ENCODE measurements at regions not wholly inside any gene's neighbourhood (a gene's known extent, or its start where the extent isn't known, plus 50 kb on each side); places are given as distances from the start of the nearest gene placed in this dataset.

DNA sequence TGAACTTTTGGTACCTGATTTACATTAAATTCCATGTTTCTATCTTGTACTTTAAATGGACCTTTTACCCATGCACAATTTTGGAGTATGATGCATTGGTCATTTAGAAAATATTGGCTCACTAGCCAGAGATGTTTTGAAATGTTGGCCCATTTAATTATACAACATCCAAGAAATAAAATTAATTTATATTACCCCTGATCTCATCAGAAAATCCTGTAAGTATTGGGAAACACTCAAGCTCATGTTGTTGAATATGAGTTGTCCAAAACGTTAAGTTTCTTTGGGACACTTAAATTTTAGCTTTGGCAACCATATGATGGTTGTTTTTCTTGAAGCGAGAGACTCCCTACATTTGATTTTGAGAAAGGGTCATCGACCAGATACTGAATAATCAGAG lies 492.7 kb downstream of the RPS24 start:
- FAIRE-seq, result no peak

DNA sequence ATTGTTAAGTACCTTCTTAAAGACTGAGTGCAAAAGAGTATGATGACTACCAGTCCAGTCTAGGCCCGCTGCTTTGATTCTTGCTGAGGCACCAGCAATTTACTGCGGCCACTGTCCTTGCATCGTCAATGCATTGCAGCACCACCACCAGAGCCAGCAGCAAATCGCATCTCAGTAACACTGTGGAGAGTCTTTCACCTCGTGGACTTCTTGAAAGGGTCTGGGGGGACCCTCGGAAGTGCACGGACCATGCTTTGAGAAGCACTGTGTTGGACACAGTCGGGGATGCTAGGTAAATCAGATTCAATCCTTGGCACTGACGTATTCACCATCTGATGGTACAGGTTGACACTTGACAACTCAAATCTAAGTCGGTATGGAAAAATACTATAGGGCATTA lies 493.6 kb downstream of the RPS24 start:
- no peak for FAIRE-seq

DNA sequence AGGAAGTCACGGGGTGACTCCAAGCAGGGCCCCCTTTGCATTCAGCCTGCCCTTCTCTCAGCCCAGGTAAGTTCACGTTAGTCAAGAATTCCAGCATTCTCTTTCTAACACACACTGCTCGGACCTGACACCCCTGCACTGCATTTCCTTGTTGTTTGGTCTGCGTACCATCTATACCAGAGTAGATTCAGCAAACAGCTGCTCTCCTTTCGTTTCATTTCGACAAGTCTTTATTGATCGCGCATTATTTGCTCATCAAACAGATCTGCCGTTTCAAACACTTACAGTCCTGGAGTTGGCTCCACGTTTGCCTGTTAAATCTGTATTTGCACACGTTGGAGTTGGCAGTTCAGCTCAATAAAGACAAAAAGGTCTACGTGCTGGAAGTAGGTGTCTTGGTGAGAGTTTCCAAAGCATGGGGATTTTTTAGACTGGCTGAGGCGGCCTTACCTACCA lies 495.1 kb downstream of the RPS24 start:
- FAIRE-seq, result no peak

DNA sequence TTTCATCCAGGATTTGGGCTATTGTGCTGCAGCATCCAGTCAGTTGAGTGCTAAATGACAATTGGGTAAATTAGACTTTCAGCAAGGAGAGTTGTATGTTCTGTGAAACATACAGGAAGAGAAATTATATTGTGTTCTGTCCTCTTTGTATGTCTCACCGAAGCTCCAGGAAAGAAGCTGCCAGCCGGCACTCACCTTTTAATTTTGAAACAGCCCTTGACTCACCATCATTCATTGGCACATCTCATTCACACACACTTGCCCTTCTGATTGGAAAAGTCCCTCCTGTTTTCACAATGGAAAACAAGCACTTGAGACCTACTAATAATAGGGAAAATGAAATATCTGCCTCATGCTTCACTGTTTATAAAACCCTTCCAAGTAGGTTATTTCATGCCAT lies 495.6 kb downstream of the RPS24 start:
- no peak for FAIRE-seq

DNA sequence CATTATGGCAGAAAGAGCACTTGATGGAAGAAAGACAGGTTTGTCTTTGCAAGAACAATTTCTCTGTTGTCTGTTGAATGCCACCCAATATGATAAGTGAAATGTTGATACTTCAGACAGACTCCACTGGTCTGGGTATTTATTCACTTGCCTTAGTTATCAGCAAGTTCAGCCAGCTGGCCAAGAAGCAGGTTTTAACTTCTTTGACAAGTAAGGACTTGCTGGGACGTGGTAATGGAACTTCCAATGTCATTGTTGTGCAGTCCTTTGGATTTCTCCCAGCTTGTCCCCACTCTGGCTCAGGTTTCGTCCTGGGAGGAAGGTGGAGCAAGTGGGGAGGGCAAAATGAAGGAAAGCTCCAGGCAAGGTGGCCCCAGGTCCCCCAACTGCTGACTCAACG lies 497.4 kb downstream of the RPS24 start:
- FAIRE-seq, result no peak

DNA sequence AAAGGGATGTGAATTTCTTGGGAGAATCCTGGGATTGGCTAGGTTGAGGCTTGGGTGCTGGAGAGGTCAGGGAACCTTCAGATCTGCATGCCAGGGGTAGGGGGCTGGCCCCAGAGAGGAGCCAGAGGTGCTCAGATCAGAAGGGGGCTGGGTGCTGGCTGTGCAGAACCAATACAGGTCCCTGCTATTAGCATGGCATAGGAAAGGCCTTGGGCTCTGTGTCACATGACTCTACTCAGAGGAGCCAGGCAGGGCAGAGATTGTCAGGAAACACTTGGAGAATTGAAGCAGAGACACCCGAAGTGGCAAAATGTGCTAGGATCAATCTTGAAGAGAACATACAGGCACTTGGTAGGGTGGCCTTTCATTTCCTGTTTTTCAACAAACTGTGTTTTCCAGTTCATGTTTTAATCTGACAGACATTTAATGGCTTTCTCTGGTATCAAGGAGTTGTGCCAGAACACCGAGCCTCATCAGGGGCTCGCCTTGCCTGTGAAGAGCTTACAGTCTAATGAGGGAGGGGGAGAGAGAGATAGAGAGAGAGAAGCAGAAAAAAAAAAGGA lies 498.9 kb downstream of the RPS24 start:
- FAIRE-seq, result no peak

DNA sequence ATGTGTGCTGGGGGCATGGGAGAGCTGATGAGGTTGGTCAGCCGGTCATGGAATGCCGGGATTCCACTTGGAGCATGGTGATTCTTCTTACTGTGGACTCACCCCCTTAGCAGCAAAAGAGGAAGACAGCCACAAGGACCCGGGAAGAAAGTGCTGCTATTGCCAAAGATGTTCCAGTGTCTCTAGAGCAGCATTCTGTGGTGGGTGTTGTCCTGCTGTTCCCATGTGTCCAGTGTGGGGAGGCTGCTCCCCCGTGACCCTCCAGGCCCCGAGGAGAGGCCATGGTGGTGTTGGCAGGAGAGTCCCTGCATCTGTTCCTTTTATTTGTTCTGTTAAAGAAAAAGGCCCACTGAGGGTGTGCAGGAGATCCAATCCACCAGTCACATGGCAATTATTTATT lies 499.4 kb downstream of the RPS24 start:
- no peak for FAIRE-seq

DNA sequence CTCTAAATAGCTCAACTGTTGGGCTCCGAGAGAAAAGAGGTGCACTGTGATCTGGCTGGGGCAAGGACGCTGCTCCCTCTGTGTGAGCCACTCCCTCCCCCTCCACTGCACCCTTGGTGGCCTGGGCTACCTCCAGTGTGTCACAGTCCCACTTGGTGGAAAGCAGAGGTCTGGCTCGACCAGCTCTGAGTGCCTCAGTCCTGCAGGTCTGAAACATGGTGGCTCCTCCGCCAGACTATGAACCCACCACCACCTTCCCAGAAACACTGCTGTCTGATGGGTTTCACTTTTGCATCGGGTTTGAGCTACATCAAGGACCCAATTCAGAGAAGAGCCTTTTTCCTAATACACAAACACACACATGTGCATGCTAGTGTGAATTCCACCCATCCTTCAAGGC lies 500.1 kb downstream of the RPS24 start:
- no peak for FAIRE-seq

DNA sequence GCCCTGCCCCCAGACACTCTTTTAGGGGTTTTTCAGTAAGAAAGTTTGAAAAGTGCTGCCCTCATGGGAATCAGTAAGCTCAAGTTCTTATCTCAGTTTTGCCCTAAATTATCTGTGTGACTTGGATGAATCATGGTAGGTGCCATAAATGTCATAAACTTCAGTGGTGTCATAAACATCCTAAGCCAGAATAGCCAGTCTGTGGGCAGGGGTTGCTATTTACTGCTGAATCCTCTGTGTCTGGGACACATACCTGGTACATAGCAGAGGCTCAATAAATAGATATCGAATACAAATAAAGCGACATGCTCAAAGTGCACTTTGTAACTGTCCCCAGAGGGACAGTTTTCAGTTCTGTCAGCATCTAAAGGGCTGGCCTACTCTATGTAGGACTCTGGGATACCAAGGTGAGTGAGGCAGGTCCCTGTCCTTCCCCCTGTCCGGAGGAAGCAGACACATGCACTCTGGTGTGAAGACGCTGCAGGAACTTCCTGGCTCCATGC lies 502.1 kb downstream of the RPS24 start:
- no peak for FAIRE-seq

DNA sequence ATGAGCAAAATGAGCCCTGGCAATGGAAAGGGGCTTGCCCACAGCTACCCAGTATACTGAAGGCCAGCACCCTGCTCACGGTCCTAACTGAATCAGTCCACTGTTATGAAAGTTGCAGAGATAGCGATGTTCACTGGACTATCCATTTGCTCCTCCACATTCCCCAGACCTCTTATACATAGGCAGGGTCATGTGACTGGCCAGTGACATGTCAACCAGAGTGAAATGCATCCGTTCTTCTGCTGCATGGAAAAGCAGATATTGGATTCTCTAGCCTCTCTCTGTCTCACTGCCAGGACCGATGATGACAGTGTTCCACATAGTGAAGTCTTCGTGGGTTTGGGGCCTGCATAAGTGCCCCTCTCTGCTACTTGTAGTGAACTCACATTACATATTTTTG lies 503.4 kb downstream of the RPS24 start:
- FAIRE-seq, result no peak

DNA sequence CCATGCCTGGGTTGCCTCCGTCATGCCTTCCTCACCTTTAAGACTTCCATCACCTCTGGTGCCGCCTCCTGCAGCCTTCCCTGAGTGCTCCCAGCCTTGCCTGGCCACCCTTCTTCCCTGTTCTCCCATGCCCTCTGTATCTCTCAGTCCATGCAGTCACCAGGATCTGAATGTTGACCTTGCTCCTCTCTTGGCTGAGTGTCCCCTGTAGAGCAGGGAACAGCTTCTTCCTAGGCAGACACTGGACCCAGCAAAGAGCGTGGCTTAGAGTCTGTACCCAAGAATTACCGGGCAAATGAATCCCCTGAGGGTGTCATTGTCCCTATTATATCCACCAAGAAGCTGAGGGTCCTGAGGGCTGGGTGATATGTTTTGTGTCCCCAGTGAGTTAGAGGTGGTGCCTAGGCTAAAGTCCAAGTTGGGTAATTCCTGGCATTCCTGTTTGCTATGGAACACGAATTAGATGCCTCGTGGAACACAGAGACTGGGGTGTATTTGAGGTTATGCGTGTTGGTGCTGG lies 505.6 kb downstream of the RPS24 start:
- FAIRE-seq, result no peak

DNA sequence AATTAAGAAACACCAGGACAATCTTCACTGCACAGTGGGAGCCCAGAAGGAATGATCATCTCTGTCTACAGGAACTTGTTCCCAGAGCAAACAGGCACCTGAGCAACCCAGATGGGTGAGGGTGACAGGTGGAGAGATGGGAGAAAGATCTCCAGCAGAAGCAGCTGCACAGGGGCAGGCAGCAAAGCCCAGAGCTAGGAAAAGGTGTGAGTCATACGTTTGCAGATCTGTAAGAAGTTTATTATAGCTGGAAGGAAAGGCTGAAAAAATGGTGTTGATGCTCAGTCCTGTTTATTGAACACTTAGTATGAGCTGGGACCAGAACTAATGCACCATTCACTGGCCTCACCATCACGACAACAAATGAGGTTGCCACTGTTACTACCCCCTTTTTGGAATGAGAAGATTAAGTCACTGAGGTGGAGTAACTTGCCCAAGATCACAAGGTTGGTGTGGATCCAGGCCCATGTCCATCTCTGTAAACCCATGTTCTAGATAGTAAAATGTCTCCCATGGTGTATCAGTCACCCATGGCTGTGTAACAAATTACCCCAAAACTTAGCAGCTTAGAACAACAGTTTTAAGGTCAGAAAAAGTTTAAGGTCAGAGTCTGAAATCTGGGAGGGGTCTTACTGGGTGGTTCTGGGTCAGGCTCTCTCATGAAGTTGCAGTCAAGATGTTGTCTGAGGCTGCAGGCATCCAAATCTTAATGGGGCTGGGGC lies 506.9 kb downstream of the RPS24 start:
- no peak for FAIRE-seq

DNA sequence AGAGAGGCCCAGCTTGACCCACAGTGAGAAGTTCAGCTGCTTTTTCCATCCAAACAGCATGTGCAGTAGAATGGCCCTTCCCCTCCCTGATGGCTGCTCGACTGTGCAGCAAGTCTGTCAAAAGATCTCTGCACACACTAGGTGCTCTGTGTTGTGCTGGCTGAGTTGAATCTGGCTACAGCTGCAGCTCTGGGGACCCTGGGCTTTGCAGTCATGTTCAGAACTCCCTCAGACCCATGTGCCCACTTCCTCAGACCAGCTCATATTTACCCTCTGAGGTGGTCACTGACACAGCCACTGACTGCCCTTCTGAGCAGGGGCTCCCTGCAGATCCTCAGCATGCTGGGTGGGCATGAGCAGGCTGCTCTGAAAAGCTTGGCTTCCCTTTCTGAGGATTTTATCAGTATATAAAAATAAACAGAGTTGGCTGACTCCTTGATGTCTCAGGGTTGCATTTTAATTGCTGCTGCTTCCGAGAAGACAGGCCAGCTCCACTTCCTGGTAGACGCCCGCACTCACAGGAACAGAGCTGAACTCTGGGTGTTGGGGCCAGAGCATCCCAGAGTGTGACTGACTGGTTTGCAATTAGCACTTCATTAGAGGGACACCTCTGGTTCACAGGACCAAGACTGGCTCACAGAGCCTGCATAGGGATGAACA lies 507.9 kb downstream of the RPS24 start:
- FAIRE-seq, result no peak

DNA sequence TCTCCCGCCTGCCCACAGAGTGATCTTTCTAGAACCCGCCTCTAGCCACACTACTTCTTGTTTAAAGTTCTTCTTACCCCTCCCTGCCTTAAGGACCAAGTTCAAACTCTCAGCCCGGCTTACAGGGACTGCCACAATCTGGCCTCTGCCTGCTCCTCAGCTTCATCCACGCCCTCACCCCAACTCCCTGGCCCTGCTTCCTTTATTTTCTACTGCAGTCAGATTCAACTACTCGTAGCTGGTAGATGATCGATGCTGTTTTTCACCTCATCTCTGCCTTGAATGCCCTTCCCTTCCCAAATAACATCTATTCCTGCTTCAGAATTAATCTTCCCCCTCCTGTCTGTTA lies 508.5 kb downstream of the RPS24 start:
- no peak for FAIRE-seq

DNA sequence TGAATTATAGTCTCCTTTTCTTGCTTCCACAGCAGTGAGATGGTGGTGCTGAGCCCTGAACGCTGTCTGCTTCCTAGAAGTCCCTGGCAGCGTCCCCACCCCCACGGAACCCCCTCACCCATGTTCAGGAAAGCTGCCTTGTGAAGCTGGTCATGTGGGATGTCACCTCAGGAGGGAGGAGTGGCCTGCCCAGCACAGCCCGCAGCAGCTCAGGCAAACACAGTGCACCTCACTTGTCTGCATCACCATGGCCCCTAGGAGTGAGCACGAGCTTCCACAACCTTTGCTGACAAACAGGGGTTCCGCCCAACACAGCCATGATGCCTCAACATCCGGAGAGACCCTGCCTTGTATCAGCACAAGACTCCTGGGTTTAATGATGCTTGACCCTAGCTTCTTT lies 508.9 kb downstream of the RPS24 start:
- FAIRE-seq, result no peak

DNA sequence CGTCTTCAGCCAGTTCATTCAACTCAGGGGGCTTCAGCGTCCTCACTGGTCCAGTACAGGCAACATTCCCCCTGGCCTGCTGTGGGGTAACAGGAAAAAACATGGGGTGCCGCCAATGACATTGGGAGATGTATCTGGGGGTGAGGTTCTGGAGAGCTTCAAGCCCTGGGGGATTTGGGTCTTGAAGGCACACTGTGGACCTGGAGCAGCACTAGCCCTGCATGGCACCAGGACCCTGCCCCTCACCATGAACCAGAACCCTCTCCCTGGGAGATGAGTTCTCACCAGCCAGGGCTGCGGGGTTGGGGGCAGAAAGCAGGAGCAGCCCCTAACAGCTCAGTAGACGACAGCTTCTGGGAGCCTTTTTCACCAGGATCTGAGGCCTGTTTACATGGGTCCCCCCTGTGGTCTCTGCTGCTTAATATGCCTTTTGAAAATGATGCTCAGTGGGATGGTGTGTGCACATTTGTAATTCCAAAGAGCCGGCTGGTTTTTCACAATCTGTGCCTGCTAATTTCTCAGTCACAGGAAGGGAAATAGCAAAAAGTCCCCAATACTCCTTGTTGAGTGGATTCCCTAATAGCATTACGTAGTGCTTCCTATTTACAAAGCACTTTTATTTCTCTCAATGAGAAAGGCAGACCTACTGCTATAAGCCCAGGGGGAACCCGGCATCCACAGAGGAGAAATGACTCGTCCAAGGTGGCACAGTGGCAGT lies 509.5 kb downstream of the RPS24 start:
- no peak for FAIRE-seq

DNA sequence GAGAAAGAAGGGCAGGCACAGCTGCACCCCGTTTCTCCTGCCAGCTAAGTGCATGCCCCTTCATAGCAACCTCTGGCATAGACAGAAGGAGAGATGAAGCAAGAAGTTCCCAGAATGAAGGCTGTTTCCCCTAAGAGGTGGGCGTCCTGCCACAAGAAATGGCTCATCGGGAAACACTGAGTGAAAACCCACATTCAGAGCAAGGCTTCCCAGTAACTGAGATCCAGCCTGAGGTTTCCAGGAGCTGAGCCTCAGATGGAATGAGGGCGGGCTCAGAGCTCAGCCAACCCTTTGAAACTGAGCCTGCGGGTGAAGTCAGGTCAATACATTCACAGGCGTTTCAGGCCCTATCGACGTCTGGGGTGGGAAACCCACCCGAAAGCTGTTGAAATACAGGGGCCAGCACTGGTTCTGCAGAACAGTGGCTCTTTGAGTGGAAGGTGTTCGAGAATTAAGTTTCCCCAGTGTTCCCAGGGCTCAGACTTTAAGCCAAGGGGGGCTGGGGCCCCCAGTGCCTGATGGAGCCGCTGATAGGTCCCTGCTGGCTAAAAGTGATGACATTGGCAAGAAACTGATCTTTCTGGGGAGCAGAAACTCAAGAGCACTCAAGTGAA lies 510.2 kb downstream of the RPS24 start:
- no peak for FAIRE-seq

DNA sequence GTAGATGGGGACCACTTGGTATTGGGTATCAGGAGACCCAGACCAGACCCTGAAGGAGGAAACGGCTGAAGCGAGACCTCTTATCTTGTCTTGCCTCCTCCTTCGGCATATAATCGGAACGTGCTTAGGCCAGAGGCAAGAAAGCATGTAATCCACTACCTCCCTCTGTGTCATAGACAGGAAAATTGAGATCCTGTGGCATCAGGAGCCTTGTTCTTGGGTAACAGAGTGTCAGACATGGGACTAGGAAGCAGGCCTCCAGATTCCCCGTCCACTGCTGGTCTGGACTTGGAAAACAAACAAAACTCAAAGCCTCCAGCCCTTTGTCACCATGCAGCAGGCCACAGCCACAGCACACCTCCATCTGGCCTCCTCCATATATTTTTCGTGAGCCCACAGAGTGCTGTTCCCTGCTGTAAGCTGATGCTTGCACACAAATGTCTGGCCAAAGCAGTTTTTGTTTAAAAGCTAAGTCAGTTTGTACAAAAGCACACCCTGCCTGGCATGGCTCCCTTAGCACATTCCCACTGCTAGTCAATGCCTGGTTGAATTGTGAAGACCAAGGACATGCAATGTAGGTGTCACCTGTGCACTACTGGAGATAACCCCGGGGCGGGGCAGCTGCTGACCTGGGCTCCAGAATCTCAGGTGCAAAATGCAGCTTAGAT lies 510.9 kb downstream of the RPS24 start:
- FAIRE-seq, result no peak

DNA sequence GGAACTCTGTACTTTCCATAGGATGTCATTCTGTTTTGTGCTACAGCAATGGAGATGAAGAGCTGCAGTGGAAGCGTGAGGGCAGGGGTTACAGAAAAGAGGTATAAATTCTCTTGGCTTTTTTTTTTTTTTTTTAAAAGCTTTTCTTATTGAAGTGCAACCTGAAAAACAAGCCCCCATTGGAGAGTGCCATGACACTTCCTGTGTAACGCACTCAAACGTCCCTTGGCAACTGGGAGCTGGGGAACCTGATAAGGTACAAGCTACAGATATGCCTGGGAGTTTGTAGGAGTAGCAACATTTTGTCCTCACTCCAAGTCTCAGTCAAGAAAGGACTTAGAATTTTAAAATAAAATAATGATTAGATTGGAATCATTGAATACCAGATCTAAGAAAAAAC lies 512.1 kb downstream of the RPS24 start:
- FAIRE-seq, result no peak

DNA sequence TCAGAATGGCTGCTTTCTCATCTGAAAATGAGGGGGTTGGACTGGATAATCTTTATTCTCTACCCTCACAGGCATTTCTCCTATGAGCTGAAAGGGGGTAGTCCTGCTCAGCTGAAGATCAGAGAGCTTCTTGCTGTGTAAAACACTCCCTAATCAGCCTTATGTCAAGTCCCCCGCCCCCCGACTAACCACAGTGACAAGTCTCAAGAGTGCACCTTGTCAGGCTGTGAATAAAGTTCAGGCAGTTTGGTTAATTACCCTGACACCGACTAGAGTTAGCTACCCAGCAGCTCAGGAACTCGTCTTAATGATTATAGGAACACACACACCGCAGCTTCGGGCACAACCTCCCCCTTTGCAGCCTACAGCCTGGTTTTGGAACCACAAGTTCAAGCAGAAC lies 513.7 kb downstream of the RPS24 start:
- no peak for FAIRE-seq

DNA sequence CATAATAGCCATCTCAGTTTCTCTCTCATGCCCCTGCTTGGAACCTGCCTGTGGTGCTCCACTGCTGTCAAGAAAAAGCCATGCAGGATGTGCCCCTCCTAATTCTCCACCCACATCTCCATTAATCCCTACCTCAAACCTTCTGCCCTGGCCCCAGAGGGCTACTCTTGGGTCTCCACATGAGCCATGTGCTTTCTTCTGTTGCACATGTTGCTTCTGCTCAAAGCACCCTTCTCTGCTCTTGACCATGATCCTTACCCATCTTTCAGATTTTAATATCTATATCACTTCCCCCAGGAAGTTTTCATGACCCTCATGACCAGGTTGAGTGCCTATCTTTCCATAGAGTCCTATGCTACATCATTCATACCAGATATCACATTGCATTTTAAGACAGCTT lies 514.2 kb downstream of the RPS24 start:
- no peak for FAIRE-seq

DNA sequence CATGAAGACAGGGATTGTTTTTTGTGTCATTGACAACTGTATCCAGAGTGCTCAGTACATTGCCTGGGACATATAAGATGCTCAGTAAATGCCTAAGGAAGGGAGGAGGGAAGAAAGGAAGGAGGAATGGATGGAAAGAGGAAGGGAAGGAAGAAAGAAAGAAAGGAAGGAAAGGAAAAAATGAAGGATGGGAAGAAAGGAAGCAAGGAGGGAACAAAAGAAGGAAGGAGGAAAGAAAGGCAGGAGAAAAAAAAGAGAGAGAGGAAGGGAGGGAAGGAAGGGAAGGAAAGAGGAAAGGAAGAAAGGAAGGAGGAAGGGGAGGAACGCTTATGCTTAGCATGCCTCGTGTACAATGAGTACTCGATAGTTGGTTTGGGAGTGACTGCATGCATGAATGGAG lies 514.7 kb downstream of the RPS24 start:
- FAIRE-seq, result no peak
